ENCODE measurements at regions not wholly inside any gene's neighbourhood (a gene's known extent, or its start where the extent isn't known, plus 50 kb on each side); places are given as distances from the start of the nearest gene placed in this dataset.

DNA sequence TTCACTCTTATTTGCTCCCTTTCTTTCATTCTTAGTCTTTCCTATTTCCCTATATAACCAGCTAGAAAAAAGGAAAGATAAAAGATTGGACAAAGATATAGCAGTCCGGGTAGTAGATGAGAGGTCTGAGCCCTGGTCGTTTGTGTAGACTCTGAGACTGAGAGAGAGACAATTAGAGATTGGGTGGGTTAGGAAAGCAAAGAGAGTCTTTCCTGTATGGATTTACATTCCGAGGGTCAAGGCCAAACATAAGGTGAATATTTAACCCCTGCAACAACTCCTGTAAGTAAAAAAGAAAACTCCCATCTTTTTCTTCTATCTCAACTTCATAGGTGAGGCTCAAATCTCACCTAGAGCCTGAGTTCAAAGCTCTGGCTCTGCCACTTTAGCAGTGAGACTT is 218.0 kb upstream of the FGGY start:
- no peaks in the 10 kb centered on the region for H3K9me3 Mint-ChIP-seq (ENCODE audit: unreplicated experiment)

DNA sequence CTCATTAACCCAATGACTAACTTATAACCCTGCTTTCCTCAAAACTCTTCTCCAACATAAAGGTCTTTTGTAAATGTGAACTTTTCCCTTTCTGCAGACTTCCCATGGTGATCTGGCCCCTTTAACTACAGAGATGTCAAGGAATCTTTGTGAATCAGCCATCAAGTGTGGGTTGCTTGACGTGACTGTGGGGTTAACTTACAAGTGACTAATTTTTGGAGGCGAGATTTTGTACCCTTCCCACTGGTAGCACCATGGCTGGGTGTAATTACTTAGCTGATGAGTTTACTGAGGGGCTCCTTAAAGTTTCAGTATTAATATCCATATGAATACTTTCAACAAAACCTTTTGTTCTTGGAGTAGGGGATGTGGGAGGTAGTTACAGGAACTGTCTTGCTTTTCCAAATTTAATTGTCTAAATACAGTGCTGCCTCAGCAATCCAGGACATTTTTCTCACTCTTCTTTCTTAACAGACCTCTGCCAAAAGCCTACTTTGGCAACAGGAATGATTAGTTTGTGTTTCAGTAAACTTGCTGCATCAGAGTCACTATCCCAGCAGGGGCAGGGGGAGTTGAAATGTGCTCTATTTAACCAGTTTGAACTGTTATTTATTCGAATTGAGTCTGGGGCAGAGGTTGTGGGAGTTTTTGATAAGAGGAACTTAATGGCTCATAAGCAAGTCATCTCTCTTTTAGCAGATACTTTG is 217.3 kb upstream of the FGGY start:
- H3K9me3 Mint-ChIP-seq (ENCODE audit: unreplicated experiment) = no peaks in the 10 kb centered on the region
- no peaks in the 10 kb centered on the region for H3K36me3 Mint-ChIP-seq (ENCODE audit: low read depth, unreplicated experiment)

More for the DNA sequence above, 218.0 kb upstream of the FGGY start:
- H3K4me1 Mint-ChIP-seq (ENCODE audit: unreplicated experiment) = peaks cover 54% of the 10 kb centered on the region
- TF ChIP-seq, protein P1, sequence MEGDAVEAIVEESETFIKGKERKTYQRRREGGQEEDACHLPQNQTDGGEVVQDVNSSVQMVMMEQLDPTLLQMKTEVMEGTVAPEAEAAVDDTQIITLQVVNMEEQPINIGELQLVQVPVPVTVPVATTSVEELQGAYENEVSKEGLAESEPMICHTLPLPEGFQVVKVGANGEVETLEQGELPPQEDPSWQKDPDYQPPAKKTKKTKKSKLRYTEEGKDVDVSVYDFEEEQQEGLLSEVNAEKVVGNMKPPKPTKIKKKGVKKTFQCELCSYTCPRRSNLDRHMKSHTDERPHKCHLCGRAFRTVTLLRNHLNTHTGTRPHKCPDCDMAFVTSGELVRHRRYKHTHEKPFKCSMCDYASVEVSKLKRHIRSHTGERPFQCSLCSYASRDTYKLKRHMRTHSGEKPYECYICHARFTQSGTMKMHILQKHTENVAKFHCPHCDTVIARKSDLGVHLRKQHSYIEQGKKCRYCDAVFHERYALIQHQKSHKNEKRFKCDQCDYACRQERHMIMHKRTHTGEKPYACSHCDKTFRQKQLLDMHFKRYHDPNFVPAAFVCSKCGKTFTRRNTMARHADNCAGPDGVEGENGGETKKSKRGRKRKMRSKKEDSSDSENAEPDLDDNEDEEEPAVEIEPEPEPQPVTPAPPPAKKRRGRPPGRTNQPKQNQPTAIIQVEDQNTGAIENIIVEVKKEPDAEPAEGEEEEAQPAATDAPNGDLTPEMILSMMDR (IDR thresholded peaks at IDR 0.05; ENCODE audit: unreplicated experiment) = no peak
- H3K27me3 Mint-ChIP-seq (ENCODE audit: unreplicated experiment) = peaks cover 2% of the 10 kb centered on the region
- no peaks in the 10 kb centered on the region for H3K36me3 Mint-ChIP-seq (ENCODE audit: low read depth, unreplicated experiment)
- DNase-seq (ENCODE audit: low spot score) = no peak
- no peak overlapping the region for H3K4me3 Mint-ChIP-seq (ENCODE audit: unreplicated experiment)
- H3K27ac Mint-ChIP-seq (ENCODE audit: unreplicated experiment) = no peak overlapping the region

DNA sequence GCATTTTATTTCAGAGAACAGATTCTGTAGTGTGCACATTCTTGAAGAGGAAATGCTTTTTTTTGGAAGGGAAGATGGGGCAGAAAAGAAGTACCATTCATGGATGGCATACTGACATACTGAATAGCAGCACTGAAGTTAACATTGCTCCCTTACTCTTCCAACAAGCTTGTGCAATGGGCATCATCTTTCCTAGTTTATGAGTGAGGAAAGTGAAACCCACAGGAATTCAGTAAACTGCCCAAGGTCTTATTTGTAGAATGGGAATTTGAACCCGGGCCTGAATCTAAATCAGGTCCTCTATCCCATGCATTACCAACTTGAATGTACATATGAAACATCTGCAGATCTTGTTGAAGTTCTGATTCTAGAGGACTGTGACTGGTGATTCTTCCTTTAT is 215.7 kb upstream of the FGGY start:
- no peak overlapping the region for H3K27ac Mint-ChIP-seq (ENCODE audit: unreplicated experiment)
- no peak overlapping the region for H3K4me3 Mint-ChIP-seq (ENCODE audit: unreplicated experiment)
- TF ChIP-seq, protein P1 (IDR thresholded peaks at IDR 0.05; ENCODE audit: unreplicated experiment) = no peak
- no peaks in the 10 kb centered on the region for H3K36me3 Mint-ChIP-seq (ENCODE audit: low read depth, unreplicated experiment)
- H3K4me1 Mint-ChIP-seq (ENCODE audit: unreplicated experiment) = peaks cover 70% of the 10 kb centered on the region
- no peaks in the 10 kb centered on the region for H3K9me3 Mint-ChIP-seq (ENCODE audit: unreplicated experiment)
- H3K27me3 Mint-ChIP-seq (ENCODE audit: unreplicated experiment) = peaks cover 2% of the 10 kb centered on the region
- DNase-seq (ENCODE audit: low spot score) = no peak

More for the DNA sequence above, 217.3 kb upstream of the FGGY start:
- no peak for DNase-seq (ENCODE audit: low spot score)
- TF ChIP-seq, protein P1 (IDR thresholded peaks at IDR 0.05; ENCODE audit: unreplicated experiment) = no peak
- H3K27me3 Mint-ChIP-seq (ENCODE audit: unreplicated experiment) = peaks cover 2% of the 10 kb centered on the region
- H3K4me3 Mint-ChIP-seq (ENCODE audit: unreplicated experiment) = no peak overlapping the region
- H3K4me1 Mint-ChIP-seq (ENCODE audit: unreplicated experiment) = peaks cover 62% of the 10 kb centered on the region
- H3K27ac Mint-ChIP-seq (ENCODE audit: unreplicated experiment) = no peak overlapping the region

DNA sequence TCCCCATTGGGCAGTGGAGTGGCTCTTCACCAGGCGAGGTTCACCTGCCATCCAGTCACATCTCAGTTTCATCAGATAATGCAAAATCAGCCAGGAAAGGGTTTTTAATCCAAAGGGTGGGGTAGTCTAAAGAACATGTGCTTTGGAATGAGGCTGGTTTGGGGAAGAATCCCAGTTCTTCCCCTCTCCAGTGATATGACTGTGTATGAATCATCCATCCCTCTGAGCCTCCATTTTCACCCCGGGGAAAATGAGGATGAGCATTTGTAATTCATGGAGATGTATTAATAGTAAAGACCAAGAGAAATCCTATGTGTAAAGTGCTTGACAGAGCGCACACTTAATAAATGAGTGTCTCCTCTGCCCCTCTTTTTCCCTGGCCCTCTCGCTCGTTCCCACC is 215.1 kb upstream of the FGGY start:
- TF ChIP-seq, protein P1 (IDR thresholded peaks at IDR 0.05; ENCODE audit: unreplicated experiment) = no peak
- H3K9me3 Mint-ChIP-seq (ENCODE audit: unreplicated experiment) = no peaks in the 10 kb centered on the region
- no peaks in the 10 kb centered on the region for H3K27me3 Mint-ChIP-seq (ENCODE audit: unreplicated experiment)
- peak overlapping the region; percentile 55 for H3K27ac Mint-ChIP-seq (ENCODE audit: unreplicated experiment)
- DNase-seq (ENCODE audit: low spot score) = no peak
- no peak overlapping the region for H3K4me3 Mint-ChIP-seq (ENCODE audit: unreplicated experiment)
- no peaks in the 10 kb centered on the region for H3K36me3 Mint-ChIP-seq (ENCODE audit: low read depth, unreplicated experiment)
- H3K4me1 Mint-ChIP-seq (ENCODE audit: unreplicated experiment) = peaks cover 66% of the 10 kb centered on the region

Data from endothelial cell (in vitro differentiated cells).